Breast epithelium (tissue), 3 donors: ENCODE measurements at regions not wholly inside any gene's neighbourhood (a gene's known extent, or its start where the extent isn't known, plus 50 kb on each side); places are given as distances from the start of the nearest gene placed in this dataset.

ENCODE experiments used
- CTCF ChIP-seq, 3 donors: fragments of 450-650 bp; IDR thresholded peaks; one replicate each; pipeline ENCODE4 v1.5.1; 2016 to 2017; ENCODE audit warnings: antibody characterized with exemption in 3 of 3, mild to moderate bottlenecking in 3 of 3, moderate library complexity in 3 of 3
- POLR2A ChIP-seq: fragments of 450-650 bp; IDR thresholded peaks from one replicate; pipeline ENCODE4 v1.6.1; 2016; ENCODE audit warnings: antibody characterized with exemption, mild to moderate bottlenecking, moderate library complexity
- POLR2AphosphoS5 ChIP-seq, 3 donors: sonication (generic); formaldehyde crosslinking; IDR thresholded peaks; one replicate each; pipeline ENCODE4 v1.6.1; 2017; ENCODE audit warnings: antibody characterized with exemption in 3 of 3

DNA sequence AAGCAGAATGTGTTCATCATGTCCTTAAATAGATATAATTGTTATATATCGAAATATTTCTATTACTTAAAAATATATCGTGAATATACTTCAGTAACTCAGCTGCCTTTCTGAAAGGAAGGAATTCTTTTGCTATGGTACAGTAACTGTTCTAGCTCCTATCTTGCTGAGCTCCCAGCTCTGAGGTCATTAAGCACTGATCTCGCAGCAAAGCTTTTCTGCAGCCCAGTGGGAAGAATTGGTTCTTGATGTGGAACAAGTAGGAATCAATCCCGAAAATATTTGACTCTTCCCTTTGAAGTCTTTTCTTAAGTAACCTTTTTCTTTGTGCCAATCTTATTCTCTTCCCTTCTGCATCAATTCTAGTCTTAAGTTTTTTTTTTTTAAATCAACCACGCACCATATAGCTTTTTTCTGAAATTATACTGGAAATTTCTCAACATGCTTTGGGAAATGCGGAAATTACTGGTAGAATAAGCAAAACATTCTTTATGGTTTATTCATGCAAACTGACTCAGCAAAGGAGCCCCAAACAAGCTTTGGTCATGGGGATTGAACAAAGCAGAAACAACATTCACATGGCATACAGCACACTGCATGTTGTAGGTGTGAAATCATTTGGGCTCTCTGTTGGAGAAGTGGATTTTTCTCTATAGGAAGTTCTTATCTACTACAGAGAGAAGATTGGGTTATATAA, 428.9 kb upstream of the GNPDA2 start:
- TF ChIP-seq CTCF (IDR thresholded peaks at IDR 0.05), result no peak
- no peak for TF ChIP-seq POLR2AphosphoS5 (IDR thresholded peaks at IDR 0.05)
- TF ChIP-seq POLR2A, result no peak
